Skeletal muscle cell (primary cell): ENCODE measurements at regions not wholly inside any gene's neighbourhood (a gene's known extent, or its start where the extent isn't known, plus 50 kb on each side); places are given as distances from the start of the nearest gene placed in this dataset.
A peak's percentile ranks its signal among the peaks of the same experiment; 100 is the strongest.
"Not testable (repeated sequence)": the region's sequence is repeated elsewhere in the genome, so short reads cannot be mapped to it uniquely, and the experiment has no call there.

ENCODE experiments used
- DNase-seq: peaks from one replicate; pipeline ENCODE4 v3.0.0-alpha.2; 2010; ENCODE audit warnings: low read depth
- H3K4me3 ChIP-seq: 2 replicates; pipeline ENCODE4 v1.5.1; 2011; ENCODE audit warnings: low read depth, mild to moderate bottlenecking, control low read depth, low read length, moderate library complexity

- no peak overlapping the region for H3K4me3 ChIP-seq
- no peak for DNase-seq
These were observed 341.7 kb downstream of the CD83 start for GRCh38 chr6:14459315-14459714.

- H3K4me3 ChIP-seq: no peak overlapping the region
These were observed 343.0 kb downstream of the CD83 start for GRCh38 chr6:14460556-14460955.

GRCh38 chr6:14462135-14462534, 344.6 kb downstream of the CD83 start:
- DNase-seq: no peak
- H3K4me3 ChIP-seq: no peak overlapping the region

More at GRCh38 chr6:14460556-14460955, 343.0 kb downstream of the CD83 start:
- no peak for DNase-seq

GRCh38 chr6:14462566-14462965, 345.0 kb downstream of the CD83 start:
- DNase-seq: no peak
- no peak overlapping the region for H3K4me3 ChIP-seq

- DNase-seq: no peak
These were observed 345.5 kb downstream of the CD83 start for GRCh38 chr6:14463110-14463509.

GRCh38 chr6:14464055-14464454, 346.5 kb downstream of the CD83 start:
- peak; percentile 40 for DNase-seq
- no peak overlapping the region for H3K4me3 ChIP-seq

More at GRCh38 chr6:14463110-14463509, 345.5 kb downstream of the CD83 start:
- no peak overlapping the region for H3K4me3 ChIP-seq

- H3K4me3 ChIP-seq: no peak overlapping the region
- DNase-seq: no peak
These were observed 347.1 kb downstream of the CD83 start for GRCh38 chr6:14464716-14465115.

GRCh38 chr6:14466278-14466677, 348.7 kb downstream of the CD83 start:
- peak; percentile 28 for DNase-seq
- H3K4me3 ChIP-seq: no peak overlapping the region

GRCh38 chr6:14467591-14467990, 350.0 kb downstream of the CD83 start:
- DNase-seq: no peak
- no peak overlapping the region for H3K4me3 ChIP-seq

- no peak for DNase-seq
- no peak overlapping the region for H3K4me3 ChIP-seq
These were observed 351.2 kb downstream of the CD83 start for GRCh38 chr6:14468647-14469321.

- no peak for DNase-seq
- H3K4me3 ChIP-seq: no peak overlapping the region
These were observed 352.5 kb downstream of the CD83 start for GRCh38 chr6:14470101-14470500.

GRCh38 chr6:14470671-14471070, 353.1 kb downstream of the CD83 start:
- no peak overlapping the region for H3K4me3 ChIP-seq
- no peak for DNase-seq

- no peak for DNase-seq
- no peak overlapping the region for H3K4me3 ChIP-seq
These were observed 354.8 kb downstream of the CD83 start for GRCh38 chr6:14472255-14472985.

- H3K4me3 ChIP-seq: no peak overlapping the region
- DNase-seq: no peak
These were observed 355.4 kb downstream of the CD83 start for GRCh38 chr6:14472986-14473337.

- DNase-seq: no peak
- H3K4me3 ChIP-seq: no peak overlapping the region
These were observed 357.2 kb downstream of the CD83 start for GRCh38 chr6:14474816-14475215.

- no peak for DNase-seq
- no peak overlapping the region for H3K4me3 ChIP-seq
These were observed 357.7 kb downstream of the CD83 start for GRCh38 chr6:14475306-14475705.

- DNase-seq: peak; percentile 91
- H3K4me3 ChIP-seq: peak overlapping the region; percentile 31
These were observed 359.4 kb downstream of the CD83 start for GRCh38 chr6:14476793-14477531.

GRCh38 chr6:14477559-14477958, 360.0 kb downstream of the CD83 start:
- peak overlapping the region; percentile 31 for H3K4me3 ChIP-seq
- DNase-seq: no peak

- H3K4me3 ChIP-seq: no peak overlapping the region
- no peak for DNase-seq
These were observed 361.0 kb downstream of the CD83 start for GRCh38 chr6:14478381-14479225.

- not testable (repeated sequence) for DNase-seq, H3K4me3 ChIP-seq
These were observed 364.4 kb downstream of the CD83 start for GRCh38 chr6:14481946-14482345.
